Astrocyte of the spinal cord (primary cell): ENCODE measurements at regions not wholly inside any gene's neighbourhood (a gene's known extent, or its start where the extent isn't known, plus 50 kb on each side); places are given as distances from the start of the nearest gene placed in this dataset.

Experiments used
- DNase-seq: peaks from one replicate; pipeline ENCODE4 v3.0.0; 2011; ENCODE audit warnings: low read depth, low spot score
- H3K4me3 ChIP-seq: 2 replicates; pipeline ENCODE4 v1.5.1; 2011; ENCODE audit warnings: low read depth, mild to moderate bottlenecking, low read length, moderate library complexity
- CTCF ChIP-seq: IDR thresholded peaks from 2 replicates; pipeline ENCODE4 v1.5.1; 2012; ENCODE audit warnings: low read depth, mild to moderate bottlenecking, low read length, inconsistent platforms
- in situ Hi-C: cut with HindIII; loops from 2 replicates; pipeline ENCODE4 v1.10.0; 2017; ENCODE audit warnings: low sequenced_read_pairs

GRCh38 chr12:22115711-22116110 is 69.7 kb downstream of the CMAS start:
- DNase-seq: no peak
- no peak overlapping the region for H3K4me3 ChIP-seq
- TF ChIP-seq CTCF: no peak
- in situ Hi-C loops: no loop called here

GRCh38 chr12:22116376-22116775 is 70.4 kb downstream of the CMAS start:
- in situ Hi-C loops: no loop called here
- DNase-seq: no peak
- no peak for TF ChIP-seq CTCF
- no peak overlapping the region for H3K4me3 ChIP-seq

GRCh38 chr12:22117563-22118237 is 71.7 kb downstream of the CMAS start:
- no peak for DNase-seq
- in situ Hi-C loops: no loop called here
- no peak for TF ChIP-seq CTCF
- no peak overlapping the region for H3K4me3 ChIP-seq

- in situ Hi-C loops: no loop called here
- no peak for DNase-seq
- no peak for TF ChIP-seq CTCF
- H3K4me3 ChIP-seq: no peak overlapping the region
Measured at GRCh38 chr12:22118238-22118790, 72.3 kb downstream of the CMAS start.

GRCh38 chr12:22121224-22121623 is 75.2 kb downstream of the CMAS start:
- no peak overlapping the region for H3K4me3 ChIP-seq
- peak; percentile 25 for TF ChIP-seq CTCF
- in situ Hi-C loops: no loop called here
- no peak for DNase-seq

GRCh38 chr12:22122359-22122758 is 76.3 kb downstream of the CMAS start:
- DNase-seq: no peak
- in situ Hi-C loops: no loop called here
- no peak for TF ChIP-seq CTCF
- H3K4me3 ChIP-seq: no peak overlapping the region
